ENCODE measurements at regions not wholly inside any gene's neighbourhood (a gene's known extent, or its start where the extent isn't known, plus 50 kb on each side); places are given as distances from the start of the nearest gene placed in this dataset.
A peak's percentile ranks its signal among the peaks of the same experiment; 100 is the strongest.

DNA sequence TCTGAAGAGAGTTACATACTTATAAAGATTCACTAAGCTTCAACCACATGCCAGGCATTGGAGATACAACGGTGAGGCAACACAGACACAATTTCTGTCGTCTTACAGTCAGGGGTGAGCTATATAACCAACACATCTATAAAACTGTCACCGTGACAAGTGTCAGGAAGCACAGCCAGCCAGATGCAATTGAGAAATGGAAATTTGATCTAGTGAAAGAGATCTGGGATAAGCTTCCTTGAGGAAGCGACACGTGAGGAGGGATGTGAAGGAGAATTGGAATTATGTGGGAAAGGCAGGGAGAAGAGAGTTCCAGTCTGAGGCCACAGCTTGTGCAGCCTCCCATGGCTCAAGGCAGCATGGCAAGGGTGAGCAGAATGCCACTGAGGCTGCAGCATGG, 50.9 kb upstream of the ZNF354B start:
- no peak for DNase-seq (ENCODE audit: low read depth)

- DNase-seq (ENCODE audit: low read depth), result no peak
Measured at GRCh38 chr5:178801021-178801420, 58.7 kb upstream of the ZNF354B start.

DNA sequence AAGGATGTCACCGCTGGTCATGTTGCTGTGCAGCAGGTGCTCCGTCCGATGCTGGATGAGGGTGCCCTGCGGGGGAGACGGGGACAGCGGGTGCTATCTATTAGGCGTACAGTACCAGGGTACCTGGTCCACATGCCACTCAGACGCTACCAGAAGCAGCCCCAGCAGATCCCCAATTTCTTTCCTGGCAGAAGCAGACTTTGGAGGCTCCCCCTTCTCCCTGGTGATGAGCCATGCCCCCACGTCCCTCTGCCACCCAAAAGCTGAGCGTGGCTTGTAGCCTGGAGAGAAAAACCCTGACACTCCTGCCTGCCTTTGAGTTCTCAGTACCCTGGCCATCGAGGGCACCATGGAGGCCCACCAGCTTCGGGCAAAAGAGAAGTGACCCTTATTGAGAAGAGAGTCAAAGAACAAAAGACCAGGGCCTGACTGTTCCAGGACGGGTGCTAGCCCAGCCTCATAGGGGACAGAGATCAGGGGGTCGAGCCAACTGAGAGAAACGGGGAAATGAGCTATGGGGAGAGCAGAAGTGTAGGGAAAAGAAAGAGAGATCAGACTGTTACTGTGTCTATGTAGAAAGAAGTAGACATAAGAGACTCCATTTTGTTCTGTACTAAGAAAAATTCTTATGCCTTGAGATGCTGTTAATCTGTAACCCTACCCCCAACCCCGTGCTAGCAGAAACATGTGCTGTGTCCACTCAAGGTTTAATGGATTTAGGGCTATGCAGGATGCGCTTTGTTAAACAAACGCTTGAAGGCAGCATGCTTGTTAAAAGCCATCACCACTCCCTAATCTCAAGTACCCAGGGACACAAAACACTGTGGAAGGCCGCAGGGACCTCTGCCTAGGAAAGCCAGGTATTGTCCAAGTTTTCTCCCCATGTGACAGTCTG, 62.0 kb upstream of the ZNF354B start:
- DNase-seq (ENCODE audit: low read depth), result no peak

DNA sequence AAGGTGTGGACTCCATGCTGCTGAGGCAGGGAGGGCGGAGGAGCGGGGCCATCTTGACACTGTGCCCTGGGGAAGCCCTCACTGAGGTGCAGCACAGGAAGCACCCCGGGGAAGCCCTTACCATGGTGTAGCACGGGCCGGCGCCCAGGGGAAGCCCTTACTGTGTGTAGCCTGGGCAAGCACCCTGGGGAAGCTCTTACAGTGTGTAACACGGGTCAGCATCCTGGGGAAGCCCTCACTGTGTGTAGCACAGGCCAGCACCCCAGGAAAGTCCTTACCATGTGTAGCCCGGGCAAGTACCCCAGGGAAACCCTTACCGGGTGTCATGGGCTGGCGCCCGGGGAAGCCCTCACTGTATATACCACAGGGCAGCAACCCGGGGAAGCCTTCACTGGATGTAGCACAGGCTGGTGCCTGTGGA, 62.6 kb upstream of the ZNF354B start:
- DNase-seq (ENCODE audit: low read depth), result no peak

DNA sequence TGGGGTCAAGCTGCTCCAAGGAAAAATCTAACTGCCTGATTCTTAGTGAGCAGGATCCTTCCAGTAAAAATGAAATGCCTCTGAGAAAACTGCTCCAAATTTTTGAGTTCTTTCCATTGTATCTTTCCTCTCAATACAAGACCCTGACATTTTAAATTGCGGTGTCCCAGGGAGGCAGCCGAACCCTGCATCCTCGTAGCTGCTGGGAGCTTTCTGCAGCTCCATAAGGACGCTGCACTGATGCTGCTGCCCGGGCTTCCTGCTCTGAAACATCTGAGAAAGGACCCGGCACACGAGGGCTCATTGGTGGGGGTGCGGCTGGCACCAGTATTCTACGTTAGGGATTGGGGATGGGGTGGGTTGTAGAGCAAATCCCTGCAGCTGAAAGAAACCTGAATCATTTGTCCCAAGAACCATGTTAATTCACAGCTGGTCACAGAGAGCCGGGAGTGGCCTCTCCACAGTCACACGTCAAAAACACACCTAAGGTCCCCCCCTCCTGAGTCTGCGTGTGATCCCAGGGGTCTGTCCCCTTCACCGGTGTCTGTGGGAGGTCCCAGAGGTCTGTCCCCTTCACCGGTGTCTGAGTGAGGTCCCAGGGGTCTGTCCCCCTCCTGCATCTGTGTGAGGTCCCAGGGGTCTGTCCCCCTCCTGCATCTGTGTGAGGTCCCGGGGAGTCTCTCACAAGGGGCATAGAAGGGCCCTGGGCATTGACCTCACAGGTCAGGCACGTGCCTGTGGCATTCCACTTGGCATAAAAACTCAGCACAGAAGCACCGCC, 63.4 kb upstream of the ZNF354B start:
- DNase-seq (ENCODE audit: low read depth), result no peak

DNA sequence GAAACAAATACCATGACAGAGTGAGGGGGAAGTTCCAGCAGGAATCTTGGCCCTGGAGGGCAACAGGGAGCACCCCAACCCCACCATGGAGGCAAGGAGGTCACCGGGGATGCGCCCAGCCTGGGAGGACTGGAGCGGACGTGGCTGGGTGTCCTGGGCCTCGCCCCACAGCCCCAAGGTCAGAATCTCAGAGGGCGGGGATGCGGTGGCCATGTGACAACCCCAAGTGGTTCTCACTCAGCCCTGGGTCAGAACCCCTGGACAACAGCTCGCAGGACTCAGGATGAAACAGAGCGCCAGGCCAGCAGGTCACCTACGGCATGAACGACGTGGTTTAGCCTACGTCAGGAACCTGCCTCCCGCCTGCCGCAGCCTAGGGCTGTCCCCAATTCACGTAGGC, 64.0 kb upstream of the ZNF354A start:
- no peak for DNase-seq (ENCODE audit: low read depth)

- DNase-seq (ENCODE audit: low read depth), result no peak
Measured at GRCh38 chr5:178793696-178794095, 63.2 kb upstream of the ZNF354A start.

GRCh38 chr5:178793151-178793550, 62.7 kb upstream of the ZNF354A start:
- no peak for DNase-seq (ENCODE audit: low read depth)

DNA sequence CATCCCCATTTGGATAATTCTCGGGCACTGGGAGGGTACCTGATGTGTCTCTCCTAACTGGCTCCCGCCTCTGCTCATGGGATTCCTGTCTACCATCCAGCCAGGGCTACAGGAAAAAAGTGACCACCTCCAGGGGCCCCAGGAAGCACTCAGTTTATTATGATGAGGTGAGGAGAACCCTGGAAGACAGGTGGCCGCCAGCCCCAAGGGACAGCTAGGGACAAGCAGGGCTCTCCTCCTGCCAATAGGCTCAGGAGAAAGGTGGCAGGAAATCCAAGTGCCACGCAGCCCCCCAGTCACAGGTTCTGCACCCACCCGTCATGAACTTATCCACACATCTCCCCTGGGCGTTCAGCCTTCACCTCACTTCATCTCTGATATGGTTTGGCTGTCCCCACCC, 61.5 kb upstream of the ZNF354A start:
- DNase-seq (ENCODE audit: low read depth), result no peak

DNA sequence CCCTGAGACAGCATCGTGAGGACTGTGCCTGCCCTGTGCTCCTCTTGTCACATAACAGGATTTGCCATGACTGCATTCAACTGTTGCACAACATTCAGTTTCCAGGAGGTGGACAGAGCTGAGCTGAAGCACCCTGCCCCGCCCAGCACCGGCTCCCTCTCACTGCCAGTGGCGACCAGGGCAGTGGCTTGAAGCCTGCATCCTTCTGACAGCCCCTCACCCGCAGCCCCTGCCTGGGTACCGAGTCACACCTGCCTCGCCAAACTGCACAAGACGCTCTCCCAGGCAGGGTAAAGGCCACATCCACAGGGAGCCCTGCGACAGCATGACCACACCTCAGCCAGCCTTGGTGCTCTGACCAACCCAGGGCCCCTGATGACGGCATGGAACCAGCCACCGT, 59.9 kb upstream of the ZNF354A start:
- no peak for DNase-seq (ENCODE audit: low read depth)

- no peak for DNase-seq (ENCODE audit: low read depth)
Measured at GRCh38 chr5:178788381-178789085, 58.1 kb upstream of the ZNF354A start.

GRCh38 chr5:178787889-178788288, 57.4 kb upstream of the ZNF354A start:
- DNase-seq (ENCODE audit: low read depth), result no peak

DNA sequence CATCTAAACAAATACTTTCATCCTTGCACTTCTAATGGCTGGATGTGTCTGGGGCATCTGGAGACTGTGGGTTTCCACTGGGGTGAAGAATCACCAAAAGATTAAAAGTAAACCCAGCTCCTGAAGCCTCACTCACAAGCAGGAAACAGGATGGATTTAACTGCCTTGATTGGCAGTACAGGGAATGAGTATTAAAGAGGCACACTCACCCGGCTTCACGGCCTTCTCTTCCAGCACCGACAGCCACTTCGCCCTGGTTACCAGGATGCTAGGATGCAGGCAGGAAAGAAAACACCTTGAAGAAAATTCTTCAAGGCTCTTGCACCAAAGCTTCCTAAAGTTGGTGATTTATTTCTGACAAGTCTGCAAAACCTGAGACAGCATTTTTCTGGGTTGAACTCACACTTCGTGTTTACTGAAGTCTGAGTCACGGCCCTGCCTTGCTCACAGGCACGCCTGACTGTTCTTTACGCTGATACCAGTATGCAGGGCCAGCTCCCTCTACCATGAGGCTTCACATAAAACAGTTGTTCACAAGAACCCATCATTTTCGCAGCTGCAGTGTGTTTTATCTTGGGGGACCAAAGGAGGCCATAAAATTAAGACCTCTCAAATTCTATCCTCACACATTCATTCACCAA, 56.5 kb upstream of the ZNF354A start:
- peak; percentile 84 for DNase-seq (ENCODE audit: low read depth)

DNA sequence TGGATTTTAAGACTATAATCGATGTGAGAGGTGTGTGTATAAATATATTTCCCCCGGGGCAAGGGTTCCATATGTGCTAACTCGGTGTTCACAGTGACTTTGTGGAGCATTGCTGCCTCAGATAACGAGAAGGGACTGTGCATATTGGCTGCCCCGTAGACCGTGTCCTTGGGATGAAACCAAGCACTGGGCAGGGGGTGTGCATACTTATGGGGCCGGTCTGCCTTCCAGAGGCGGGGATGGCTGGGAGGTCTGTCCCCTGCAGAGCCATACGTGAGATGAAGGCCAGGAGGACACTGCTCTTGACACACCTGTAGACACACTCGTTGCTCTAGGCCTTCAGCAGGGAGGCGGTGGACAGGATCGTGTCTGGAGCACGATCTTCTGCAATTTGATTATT, 56.0 kb upstream of the ZNF354A start:
- no peak for DNase-seq (ENCODE audit: low read depth)

GRCh38 chr5:178785999-178786398, 55.5 kb upstream of the ZNF354A start:
- DNase-seq (ENCODE audit: low read depth), result peak; percentile 79

DNA sequence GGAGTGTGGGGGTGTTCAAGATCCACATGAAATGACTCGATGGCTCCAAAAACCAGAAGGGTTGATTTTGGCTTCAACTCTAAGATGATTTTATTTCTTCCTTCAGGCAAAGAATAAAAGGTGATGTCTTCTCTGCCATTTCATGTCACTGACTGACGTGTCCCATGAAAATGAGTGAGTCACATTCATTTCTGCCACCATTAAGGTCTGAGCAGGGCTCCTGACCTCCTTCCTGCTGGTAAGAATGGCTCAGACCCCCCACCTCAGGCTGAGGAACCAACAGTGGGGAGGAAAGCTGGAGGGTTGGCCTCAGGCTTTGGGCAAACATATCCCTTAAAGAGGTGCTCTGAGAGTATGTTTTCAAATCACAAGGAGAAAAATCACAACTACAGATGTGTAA, 53.9 kb upstream of the ZNF354A start:
- no peak for DNase-seq (ENCODE audit: low read depth)

DNA sequence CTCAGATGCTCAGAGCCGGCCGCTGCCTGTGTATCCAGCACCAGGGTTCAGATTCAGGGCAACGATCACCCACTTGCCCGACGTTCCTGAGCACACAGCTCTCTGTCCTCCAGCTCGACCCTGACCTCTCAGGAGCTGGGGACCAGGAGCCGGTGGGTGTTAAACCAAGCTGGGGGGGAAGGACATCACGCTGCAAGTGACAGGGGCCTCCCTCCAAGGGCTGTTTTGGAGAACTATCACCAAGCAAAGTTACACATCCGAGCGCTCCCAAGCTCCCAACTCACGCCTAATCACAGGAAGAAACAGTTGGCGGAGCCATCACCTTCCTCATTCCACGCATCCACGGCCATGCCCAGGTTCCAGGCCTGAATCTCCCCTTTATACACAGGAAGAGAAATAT, 51.5 kb upstream of the ZNF354A start:
- DNase-seq (ENCODE audit: low read depth), result no peak

DNA sequence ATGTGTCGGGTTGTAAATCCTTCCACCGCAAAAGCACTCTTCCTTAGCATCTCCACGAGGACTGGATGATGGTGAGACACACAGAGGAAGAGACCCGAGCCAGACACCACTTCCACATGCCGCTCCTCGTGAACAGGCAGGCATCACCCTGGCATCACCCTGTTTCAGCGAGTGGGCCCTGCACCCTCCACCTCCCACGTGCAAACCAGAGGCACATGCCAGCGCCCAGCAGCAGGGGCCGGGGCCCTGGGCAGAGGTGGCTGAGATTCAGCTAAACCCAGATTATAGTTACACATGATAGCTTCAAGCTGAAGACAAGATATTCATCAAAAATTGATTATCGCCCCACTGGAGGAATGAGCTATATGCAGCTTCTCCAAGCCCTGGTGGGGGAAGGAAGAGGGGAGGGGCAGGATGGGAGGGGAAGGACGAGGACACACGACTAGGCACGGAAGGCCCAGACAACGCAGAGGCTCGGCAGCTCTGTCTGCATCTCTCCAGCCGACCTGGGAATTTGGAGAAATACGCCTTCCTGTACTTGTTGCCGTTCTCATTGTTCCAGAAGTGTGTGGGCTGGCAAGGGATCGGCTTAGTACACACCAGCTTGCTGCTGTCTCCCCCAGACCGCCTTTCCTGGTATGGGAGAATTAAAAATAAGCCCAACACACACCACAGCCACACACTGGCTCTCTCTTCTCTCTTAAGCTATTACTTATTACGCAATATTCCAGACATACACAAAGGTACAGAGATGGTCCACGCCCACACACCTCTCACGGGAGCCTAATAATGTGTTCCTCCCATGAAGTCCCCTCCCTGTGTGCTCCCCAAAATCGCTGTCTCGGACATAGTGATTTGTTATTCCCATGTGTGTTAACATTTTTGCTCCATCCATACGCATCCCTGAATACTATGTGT, 50.4 kb upstream of the ZNF354A start:
- no peak for DNase-seq (ENCODE audit: low read depth)
